SK-N-SH treated with all-trans-retinoic acid at 6 μM for 48 hours (cell line): ENCODE measurements at regions not wholly inside any gene's neighbourhood (a gene's known extent, or its start where the extent isn't known, plus 50 kb on each side); places are given as distances from the start of the nearest gene placed in this dataset.

Experiments
- ATAC-seq: fragments of 200-7000 bp; cut with Tn5 transposase; 3 replicates; pipeline ENCODE4 v1.9.1; 2020; ENCODE audit warnings: mild to moderate bottlenecking, moderate library complexity
- ARNTL ChIP-seq: fragments of 450-650 bp; formaldehyde crosslinking; IDR thresholded peaks from 2 replicates; pipeline ENCODE4 v1.5.0; 2020; ENCODE audit warnings: low read depth, mild to moderate bottlenecking, moderate library complexity, borderline replicate concordance
- BACH2 ChIP-seq: fragments of 250-450 bp; sonication (Bioruptor Pico); IDR thresholded peaks from 2 replicates; pipeline ENCODE4 v1.9.0; 2021; ENCODE audit warnings: mild to moderate bottlenecking, borderline replicate concordance
- CSDC2 ChIP-seq: fragments of 250-450 bp; sonication (Bioruptor Pico); IDR thresholded peaks from 2 replicates; pipeline ENCODE4 v1.5.0; 2020; ENCODE audit warnings: mild to moderate bottlenecking, moderate library complexity
- ESRRG ChIP-seq: fragments of 250-450 bp; sonication (Bioruptor Pico); IDR thresholded peaks from 2 replicates; pipeline ENCODE4 v1.6.1; 2021; ENCODE audit warnings: mild to moderate bottlenecking
- GLIS3 ChIP-seq: fragments of 250-450 bp; sonication (Bioruptor Pico); IDR thresholded peaks from 2 replicates; pipeline ENCODE4 v1.5.0; 2020; ENCODE audit warnings: mild to moderate bottlenecking, moderate library complexity
- ISL1 ChIP-seq: fragments of 250-450 bp; sonication (Bioruptor Pico); IDR thresholded peaks from 2 replicates; pipeline ENCODE4 v2.1.2; 2022; ENCODE audit warnings: mild to moderate bottlenecking, moderate library complexity
- PPARA ChIP-seq: fragments of 250-450 bp; sonication (Bioruptor Pico); IDR thresholded peaks from 2 replicates; pipeline ENCODE4 v1.5.0; 2020; ENCODE audit warnings: mild to moderate bottlenecking, borderline replicate concordance
- RARB ChIP-seq: fragments of 250-450 bp; sonication (Bioruptor Pico); IDR thresholded peaks from 2 replicates; pipeline ENCODE4 v1.8.0; 2021; ENCODE audit warnings: mild to moderate bottlenecking, moderate library complexity
- SNAI2 ChIP-seq: fragments of 250-450 bp; sonication (Bioruptor Pico); IDR thresholded peaks from 2 replicates; pipeline ENCODE4 v1.5.0; 2020; ENCODE audit warnings: mild to moderate bottlenecking, moderate library complexity
- TCF4 ChIP-seq: fragments of 250-450 bp; sonication (Bioruptor Pico); IDR thresholded peaks from 2 replicates; pipeline ENCODE4 v1.8.0; 2021; ENCODE audit warnings: mild to moderate bottlenecking, moderate library complexity, borderline replicate concordance
- TOX ChIP-seq: fragments of 250-450 bp; sonication (Bioruptor Pico); IDR thresholded peaks from 2 replicates; pipeline ENCODE4 v1.8.0; 2021; ENCODE audit warnings: mild to moderate bottlenecking, moderate library complexity, borderline replicate concordance
- ZC3H10 ChIP-seq: fragments of 250-450 bp; sonication (Bioruptor Pico); IDR thresholded peaks from 2 replicates; pipeline ENCODE4 v1.5.1; 2021; ENCODE audit warnings: mild to moderate bottlenecking, moderate library complexity
- ZFP3 ChIP-seq: fragments of 250-450 bp; sonication (Bioruptor Pico); IDR thresholded peaks from 2 replicates; pipeline ENCODE4 v1.5.0; 2020; ENCODE audit warnings: mild to moderate bottlenecking, moderate library complexity
- ZFP30 ChIP-seq: fragments of 450-650 bp; formaldehyde crosslinking; IDR thresholded peaks from 2 replicates; pipeline ENCODE4 v1.5.0; 2022; ENCODE audit warnings: mild to moderate bottlenecking, moderate library complexity
- ZNF565 ChIP-seq: fragments of 450-650 bp; formaldehyde crosslinking; conservative IDR thresholded peaks from 2 replicates; pipeline ENCODE4 v1.5.0; 2020; ENCODE audit warnings: low read depth, mild to moderate bottlenecking, moderate library complexity
- ZNF70 ChIP-seq: fragments of 450-650 bp; formaldehyde crosslinking; IDR thresholded peaks from 2 replicates; pipeline ENCODE4 v1.5.0; 2020; ENCODE audit warnings: mild to moderate bottlenecking, moderate library complexity
- ZNF8 ChIP-seq: fragments of 450-650 bp; formaldehyde crosslinking; IDR thresholded peaks from 2 replicates; pipeline ENCODE4 v1.5.0; 2020; ENCODE audit warnings: mild to moderate bottlenecking, moderate library complexity
- TF ChIP-seq, protein P1 (sequence below): fragments of 250-450 bp; sonication (Bioruptor Pico); IDR thresholded peaks from 2 replicates; pipeline ENCODE4 v1.5.0; 2020; ENCODE audit warnings: mild to moderate bottlenecking, moderate library complexity
- TF ChIP-seq, protein P2 (sequence below): fragments of 250-450 bp; sonication (Bioruptor Pico); IDR thresholded peaks from 2 replicates; pipeline ENCODE4 v1.8.0; 2021; ENCODE audit warnings: low read depth, mild to moderate bottlenecking, moderate library complexity, borderline replicate concordance
- TF ChIP-seq, protein P3 (sequence below): fragments of 250-450 bp; sonication (Bioruptor Pico); IDR thresholded peaks from 2 replicates; pipeline ENCODE4 v1.8.0; 2020; ENCODE audit warnings: mild to moderate bottlenecking, moderate library complexity, borderline replicate concordance
- TF ChIP-seq, protein P4 (sequence below): fragments of 250-450 bp; sonication (Bioruptor Pico); IDR thresholded peaks from 2 replicates; pipeline ENCODE4 v1.5.1; 2020; ENCODE audit warnings: low read depth, mild to moderate bottlenecking, moderate library complexity

DNA sequence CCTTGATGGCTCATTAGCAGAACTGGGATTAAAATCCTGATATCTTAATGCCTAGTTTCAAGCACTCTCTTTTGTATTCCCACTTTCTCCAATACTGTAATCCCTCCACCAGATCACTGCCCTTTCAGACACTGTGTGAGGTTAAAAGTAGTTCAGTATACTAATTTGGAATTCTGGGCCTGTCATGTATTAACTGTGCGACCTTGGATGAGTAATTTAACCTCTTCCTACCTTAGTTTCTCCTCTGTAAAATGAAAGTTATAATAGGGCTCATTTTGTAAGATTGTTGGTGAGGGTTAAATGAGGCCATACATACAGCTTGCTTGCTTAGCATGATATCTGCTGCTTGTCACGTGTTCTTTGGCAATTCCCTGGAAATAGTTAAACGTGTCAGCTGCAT is 207.3 kb upstream of the HS3ST1 start:
- no peak for ATAC-seq
- no peak for TF ChIP-seq CSDC2 (CRISPR knock-in tag)
- TF ChIP-seq ZFP3 (CRISPR knock-in tag): no peak
- TF ChIP-seq TOX: no peak
- TF ChIP-seq BACH2 (CRISPR knock-in tag): no peak
- TF ChIP-seq TCF4: no peak
- TF ChIP-seq, protein P1, sequence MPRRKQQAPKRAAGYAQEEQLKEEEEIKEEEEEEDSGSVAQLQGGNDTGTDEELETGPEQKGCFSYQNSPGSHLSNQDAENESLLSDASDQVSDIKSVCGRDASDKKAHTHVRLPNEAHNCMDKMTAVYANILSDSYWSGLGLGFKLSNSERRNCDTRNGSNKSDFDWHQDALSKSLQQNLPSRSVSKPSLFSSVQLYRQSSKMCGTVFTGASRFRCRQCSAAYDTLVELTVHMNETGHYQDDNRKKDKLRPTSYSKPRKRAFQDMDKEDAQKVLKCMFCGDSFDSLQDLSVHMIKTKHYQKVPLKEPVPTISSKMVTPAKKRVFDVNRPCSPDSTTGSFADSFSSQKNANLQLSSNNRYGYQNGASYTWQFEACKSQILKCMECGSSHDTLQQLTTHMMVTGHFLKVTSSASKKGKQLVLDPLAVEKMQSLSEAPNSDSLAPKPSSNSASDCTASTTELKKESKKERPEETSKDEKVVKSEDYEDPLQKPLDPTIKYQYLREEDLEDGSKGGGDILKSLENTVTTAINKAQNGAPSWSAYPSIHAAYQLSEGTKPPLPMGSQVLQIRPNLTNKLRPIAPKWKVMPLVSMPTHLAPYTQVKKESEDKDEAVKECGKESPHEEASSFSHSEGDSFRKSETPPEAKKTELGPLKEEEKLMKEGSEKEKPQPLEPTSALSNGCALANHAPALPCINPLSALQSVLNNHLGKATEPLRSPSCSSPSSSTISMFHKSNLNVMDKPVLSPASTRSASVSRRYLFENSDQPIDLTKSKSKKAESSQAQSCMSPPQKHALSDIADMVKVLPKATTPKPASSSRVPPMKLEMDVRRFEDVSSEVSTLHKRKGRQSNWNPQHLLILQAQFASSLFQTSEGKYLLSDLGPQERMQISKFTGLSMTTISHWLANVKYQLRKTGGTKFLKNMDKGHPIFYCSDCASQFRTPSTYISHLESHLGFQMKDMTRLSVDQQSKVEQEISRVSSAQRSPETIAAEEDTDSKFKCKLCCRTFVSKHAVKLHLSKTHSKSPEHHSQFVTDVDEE (CRISPR knock-in tag): no peak
- TF ChIP-seq, protein P2, sequence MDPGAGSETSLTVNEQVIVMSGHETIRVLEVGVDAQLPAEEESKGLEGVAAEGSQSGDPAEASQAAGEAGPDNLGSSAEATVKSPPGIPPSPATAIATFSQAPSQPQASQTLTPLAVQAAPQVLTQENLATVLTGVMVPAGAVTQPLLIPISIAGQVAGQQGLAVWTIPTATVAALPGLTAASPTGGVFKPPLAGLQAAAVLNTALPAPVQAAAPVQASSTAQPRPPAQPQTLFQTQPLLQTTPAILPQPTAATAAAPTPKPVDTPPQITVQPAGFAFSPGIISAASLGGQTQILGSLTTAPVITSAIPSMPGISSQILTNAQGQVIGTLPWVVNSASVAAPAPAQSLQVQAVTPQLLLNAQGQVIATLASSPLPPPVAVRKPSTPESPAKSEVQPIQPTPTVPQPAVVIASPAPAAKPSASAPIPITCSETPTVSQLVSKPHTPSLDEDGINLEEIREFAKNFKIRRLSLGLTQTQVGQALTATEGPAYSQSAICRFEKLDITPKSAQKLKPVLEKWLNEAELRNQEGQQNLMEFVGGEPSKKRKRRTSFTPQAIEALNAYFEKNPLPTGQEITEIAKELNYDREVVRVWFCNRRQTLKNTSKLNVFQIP: no peak
- no peak for TF ChIP-seq ESRRG (CRISPR knock-in tag)

DNA sequence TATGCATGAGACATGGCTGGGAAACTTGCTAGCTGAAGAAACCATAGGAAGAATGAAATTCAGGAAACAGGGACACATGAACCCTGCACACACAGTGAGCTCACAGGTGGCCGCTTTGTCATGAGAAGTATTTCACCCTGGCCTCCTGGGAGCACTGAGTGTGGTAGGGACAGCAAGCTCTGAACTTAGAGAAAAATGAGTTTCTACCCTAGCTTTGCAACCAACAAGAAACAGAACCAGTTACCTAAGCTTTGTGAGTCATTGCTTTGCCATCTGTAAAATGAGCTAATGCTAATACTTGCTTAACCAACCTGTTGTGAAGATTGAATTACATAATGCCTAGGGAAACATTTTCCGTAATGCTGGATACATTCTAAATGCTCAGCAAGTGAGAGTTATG is 206.6 kb upstream of the HS3ST1 start:
- TF ChIP-seq PPARA (no peak), ZFP3 (CRISPR knock-in tag) (no peak), ESRRG (CRISPR knock-in tag) (no peak), GLIS3 (CRISPR knock-in tag) (no peak), BACH2 (CRISPR knock-in tag) (no peak), ZNF565 (no peak), TOX (no peak), ZNF8 (CRISPR knock-in tag) (no peak), ZNF70 (CRISPR knock-in tag) (no peak), SNAI2 (CRISPR knock-in tag) (no peak), ZFP30 (CRISPR knock-in tag) (no peak), TCF4 (no peak), ARNTL (CRISPR knock-in tag) (no peak)
- TF ChIP-seq, protein P3, sequence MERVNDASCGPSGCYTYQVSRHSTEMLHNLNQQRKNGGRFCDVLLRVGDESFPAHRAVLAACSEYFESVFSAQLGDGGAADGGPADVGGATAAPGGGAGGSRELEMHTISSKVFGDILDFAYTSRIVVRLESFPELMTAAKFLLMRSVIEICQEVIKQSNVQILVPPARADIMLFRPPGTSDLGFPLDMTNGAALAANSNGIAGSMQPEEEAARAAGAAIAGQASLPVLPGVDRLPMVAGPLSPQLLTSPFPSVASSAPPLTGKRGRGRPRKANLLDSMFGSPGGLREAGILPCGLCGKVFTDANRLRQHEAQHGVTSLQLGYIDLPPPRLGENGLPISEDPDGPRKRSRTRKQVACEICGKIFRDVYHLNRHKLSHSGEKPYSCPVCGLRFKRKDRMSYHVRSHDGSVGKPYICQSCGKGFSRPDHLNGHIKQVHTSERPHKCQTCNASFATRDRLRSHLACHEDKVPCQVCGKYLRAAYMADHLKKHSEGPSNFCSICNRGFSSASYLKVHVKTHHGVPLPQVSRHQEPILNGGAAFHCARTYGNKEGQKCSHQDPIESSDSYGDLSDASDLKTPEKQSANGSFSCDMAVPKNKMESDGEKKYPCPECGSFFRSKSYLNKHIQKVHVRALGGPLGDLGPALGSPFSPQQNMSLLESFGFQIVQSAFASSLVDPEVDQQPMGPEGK (CRISPR knock-in tag): no peak
- TF ChIP-seq, protein P2: no peak
- TF ChIP-seq, all 23 proteins: peak for 0
- ATAC-seq: no peak

DNA sequence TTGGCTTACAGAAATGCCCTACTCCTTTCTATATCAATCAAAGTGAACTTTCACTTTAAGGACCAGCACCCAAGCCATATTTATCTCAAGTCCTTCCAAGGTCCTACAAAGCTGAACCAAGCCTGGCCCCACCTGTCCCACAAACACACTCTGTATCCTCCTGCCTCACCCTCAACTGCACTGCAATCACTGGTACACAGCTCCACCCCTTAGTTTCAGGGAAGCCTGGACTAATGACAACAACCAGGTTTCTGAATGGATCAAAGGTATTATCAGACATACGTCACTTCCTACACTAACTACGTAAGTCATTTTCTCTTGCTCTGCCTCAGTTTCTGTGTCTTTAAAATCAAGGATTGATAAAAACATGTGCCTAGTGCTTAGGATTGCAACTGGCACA is 205.6 kb upstream of the HS3ST1 start:
- TF ChIP-seq ZNF70 (CRISPR knock-in tag) (no peak), ZNF565 (no peak), CSDC2 (CRISPR knock-in tag) (no peak), ZFP30 (CRISPR knock-in tag) (no peak), SNAI2 (CRISPR knock-in tag) (no peak), GLIS3 (CRISPR knock-in tag) (no peak), PPARA (no peak), TOX (no peak), TCF4 (no peak), ZFP3 (CRISPR knock-in tag) (no peak), ISL1 (no peak), BACH2 (CRISPR knock-in tag) (no peak), RARB (no peak), ARNTL (CRISPR knock-in tag) (no peak), ESRRG (CRISPR knock-in tag) (no peak), ZC3H10 (CRISPR knock-in tag) (no peak), ZNF8 (CRISPR knock-in tag) (no peak)
- TF ChIP-seq, protein P4, sequence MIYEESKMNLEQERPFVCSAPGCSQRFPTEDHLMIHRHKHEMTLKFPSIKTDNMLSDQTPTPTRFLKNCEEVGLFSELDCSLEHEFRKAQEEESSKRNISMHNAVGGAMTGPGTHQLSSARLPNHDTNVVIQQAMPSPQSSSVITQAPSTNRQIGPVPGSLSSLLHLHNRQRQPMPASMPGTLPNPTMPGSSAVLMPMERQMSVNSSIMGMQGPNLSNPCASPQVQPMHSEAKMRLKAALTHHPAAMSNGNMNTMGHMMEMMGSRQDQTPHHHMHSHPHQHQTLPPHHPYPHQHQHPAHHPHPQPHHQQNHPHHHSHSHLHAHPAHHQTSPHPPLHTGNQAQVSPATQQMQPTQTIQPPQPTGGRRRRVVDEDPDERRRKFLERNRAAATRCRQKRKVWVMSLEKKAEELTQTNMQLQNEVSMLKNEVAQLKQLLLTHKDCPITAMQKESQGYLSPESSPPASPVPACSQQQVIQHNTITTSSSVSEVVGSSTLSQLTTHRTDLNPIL (CRISPR knock-in tag): no peak
- TF ChIP-seq, protein P1 (CRISPR knock-in tag): no peak
- TF ChIP-seq, protein P2: no peak
- no peak for ATAC-seq
